NCI-H2227 treated with DMSO at 0.1 percent for 48 hours (cell line): ENCODE measurements at regions not wholly inside any gene's neighbourhood (a gene's known extent, or its start where the extent isn't known, plus 50 kb on each side); places are given as distances from the start of the nearest gene placed in this dataset.
"Not testable (repeated sequence)": the region's sequence is repeated elsewhere in the genome, so short reads cannot be mapped to it uniquely, and the experiment has no call there.

Experiments used
- DNase-seq: peaks from one replicate; lab custom pipeline; 2025; lab: John Stamatoyannopoulos, UW

DNA sequence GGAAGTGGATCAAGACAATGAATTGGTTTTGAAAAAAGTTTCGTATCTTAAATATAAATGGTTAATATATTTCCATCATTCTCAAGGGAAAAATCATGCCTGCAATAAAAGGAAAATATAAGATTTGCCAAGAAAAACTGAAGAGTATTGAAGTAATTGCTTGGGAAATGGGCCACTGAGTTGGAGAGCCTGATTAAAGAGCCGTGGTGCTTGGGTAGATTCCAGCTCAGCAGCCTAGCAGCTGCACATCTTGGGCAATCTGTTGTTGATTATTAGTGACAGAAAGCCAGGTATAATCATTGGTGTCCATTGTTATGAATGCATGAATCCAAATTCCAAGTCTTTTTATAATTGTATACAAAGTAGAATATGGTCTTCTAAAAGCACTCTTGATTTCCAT, 800.9 kb upstream of the CHORDC1 start:
- no peak for DNase-seq

DNA sequence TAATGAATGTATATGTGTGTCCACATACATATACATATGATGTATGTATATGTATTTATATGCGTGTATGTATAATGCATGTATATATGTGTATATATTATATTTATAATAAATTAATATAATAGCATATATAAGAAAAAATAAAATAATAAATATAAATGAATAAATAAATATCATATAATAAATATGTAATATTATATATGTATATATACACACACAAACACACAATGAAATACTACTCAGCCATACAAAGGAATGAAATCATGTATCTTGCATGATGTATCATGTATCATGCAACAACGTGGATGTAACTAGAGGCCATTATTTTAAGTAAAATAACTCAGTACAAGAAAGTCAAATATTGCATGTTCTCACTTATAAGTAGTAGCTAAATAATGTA, 788.7 kb upstream of the CHORDC1 start:
- DNase-seq, result no peak

DNA sequence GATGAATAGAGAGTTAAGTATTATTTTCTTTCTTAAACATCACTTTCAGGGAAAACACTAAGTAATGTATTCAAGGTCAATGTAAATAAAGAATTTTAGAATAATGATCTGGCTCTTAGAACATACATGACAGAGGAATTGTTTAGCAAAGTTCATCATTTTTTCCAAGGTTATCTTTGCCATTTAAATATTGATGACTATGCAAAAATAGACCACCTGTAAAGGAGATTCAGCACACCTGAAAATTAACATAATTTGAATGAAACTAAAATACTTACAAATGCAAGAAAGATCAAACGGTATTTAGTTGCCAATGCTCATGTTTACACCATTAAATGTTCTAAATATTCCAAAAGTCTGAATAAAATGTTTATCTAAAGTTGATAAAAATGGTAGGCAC, 782.6 kb upstream of the CHORDC1 start:
- no peak for DNase-seq

DNA sequence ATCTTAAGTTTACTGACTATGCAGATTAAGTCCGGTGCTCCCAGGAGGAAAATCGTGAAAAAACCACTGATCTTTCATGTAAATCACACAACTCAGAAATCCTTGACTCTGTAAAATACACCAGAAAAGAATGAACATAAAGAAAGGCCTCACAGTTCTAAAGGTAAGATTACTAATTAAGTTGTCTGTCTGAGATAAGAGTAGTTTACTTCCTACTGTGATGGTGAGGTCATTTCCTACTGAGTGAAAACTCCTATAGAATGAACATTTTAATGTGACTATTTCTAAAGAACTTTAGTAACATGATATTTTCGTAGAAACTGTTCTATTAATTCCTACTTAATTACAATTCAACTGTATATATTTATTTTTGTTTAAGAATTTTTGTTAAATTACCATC, 774.4 kb upstream of the CHORDC1 start:
- no peak for DNase-seq

DNA sequence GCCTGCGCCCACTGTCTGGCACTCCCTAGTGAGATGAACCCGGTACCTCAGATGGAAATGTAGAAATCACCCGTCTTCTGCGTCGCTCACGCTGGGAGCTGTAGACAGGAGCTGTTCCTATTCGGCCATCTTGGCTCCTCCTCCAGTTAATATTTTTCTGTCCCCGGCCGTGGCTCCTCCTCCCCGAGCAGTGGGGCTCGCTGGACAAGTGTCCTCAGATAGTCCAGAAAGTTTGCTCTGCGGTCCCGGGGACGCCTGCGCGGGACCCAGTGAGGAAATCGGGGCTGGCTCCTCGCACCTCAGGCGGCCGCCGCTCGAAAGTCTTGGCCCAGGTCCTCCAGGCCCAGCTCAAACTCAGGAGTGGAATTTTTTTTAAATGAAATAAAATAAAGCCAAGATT, 749.3 kb upstream of the CHORDC1 start:
- DNase-seq, result not testable (repeated sequence)

DNA sequence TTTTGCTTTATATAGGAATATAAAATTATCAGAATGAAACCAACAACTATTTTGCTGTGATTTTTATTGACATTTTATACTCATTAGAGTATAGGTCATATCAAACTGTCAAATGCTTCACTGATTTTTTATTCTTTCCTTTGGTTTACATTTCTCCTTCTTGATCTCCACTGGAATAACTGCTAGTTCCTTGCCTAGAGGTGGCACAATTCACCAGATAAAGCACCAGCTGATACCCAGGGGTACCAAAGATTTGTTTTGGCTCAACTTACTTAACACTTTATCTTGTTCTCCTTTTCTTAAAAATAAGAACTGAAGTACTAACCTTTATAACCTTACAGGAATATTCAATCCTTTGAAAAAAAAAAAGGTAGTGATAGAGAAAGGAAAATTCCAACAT, 725.1 kb upstream of the CHORDC1 start:
- no peak for DNase-seq

DNA sequence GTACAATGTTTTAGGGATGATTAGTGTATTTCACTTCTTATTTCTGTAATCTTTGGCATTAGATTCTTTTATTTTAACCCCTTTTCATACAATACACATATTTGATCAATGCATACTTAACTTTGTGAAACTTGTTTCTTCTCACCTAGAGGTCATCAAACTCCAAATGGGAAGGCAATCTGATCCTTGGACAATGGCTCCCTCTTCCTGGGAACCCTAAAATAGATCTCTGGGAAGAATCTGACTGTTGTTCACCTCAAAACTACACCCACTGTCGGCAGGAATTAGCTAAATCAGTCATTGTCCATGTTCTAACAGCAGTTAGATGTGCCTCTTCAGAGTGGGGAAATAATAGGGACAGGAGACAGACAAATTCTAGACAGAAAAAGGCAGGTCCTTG, 707.4 kb upstream of the CHORDC1 start:
- DNase-seq, result no peak

DNA sequence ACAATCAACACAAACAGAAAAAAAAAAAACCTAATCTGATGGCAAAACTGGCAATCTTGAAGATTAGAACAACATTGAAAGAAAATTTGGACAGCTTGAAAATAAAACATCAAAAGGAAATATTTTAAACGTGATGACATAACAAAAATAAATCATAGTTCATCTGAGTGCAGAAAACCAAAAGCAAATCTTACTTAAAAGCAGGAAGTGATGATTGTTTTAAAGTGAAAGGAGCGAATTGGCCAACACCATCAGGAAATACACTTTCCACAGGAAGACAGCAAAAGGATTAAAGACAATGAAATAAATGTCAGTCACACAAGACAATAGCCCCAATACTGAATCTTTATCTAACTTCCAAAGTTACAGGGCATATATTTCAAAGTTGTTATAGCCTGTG, 696.5 kb upstream of the CHORDC1 start:
- DNase-seq, result no peak

DNA sequence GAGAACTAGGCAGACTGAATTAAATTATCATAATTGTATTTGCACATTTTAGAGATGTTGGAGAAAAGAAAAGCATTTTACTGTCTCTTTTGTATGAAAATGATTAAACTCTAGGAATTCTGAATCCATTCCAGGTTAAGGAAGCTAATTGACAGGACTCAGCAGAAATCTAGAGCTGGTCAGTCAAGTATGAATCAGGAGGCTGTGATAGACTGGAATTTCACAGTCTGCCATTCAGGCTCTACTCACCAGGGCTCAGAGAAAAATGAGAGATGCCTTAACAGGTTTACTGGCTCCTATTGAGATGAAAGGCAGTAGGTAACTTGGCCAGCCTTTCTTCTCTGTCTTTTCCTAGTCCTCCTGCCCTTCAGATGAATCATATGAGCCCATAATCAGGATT, 693.9 kb upstream of the CHORDC1 start:
- no peak for DNase-seq

DNA sequence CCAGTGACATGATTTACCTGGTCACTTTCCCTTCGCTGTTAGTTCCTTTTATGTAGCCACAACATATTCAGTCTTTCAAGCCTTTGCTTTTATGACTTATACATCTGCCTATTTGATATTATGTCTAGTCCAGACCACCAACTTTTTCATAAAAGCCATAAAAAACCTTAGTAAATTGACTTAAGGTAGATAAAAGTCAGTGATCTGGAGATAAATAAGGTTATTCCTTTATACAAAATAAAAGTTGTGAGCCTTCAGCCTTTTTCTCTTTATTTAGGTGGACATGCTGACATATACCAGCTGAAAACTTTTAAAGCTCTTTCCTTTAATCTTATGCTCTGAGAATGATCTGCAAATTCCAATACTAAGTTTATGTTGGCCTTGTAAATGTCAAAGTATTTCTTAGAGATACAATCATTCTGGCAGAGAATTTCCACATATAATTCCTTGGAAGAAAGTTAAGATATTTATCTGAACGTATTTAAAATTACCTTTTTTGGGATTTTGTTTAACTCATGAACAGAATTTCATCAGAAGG, 690.4 kb upstream of the CHORDC1 start:
- DNase-seq, result no peak

DNA sequence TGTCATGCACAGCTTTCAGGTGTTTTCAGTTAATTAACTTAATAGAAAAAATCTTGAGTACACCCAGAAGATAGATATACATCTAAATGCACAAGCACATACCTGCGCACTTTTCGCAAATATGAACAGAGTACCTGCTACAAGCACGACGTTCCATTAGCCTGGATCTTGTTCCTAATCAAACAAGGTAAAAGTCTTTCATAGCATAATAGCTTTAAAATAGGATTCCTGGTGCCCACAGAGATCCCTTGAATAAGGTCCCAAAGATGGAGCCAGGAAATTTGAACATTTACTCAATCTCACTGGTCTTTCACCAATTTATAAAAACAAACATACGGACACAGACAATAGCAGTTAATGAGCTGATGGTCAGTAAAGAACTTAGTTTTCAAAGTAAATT, 689.8 kb upstream of the CHORDC1 start:
- no peak for DNase-seq

DNA sequence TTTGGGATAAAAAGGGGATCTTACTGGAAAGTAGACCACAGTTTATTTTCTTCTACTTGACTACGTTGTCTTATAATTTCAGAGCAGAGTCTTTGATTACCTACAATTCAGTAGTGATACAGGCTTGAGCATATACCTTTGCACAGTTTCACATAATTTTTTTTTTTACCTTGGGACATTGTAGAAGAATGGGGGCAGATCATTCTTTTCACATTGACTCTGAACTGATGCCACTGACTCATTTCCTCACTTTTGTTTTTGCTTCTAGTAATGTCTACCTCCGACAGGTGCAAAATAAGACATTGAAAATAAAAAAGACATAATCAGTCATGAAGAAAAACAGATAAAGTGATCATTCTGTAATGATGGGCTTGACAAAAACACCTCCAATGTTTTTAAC, 688.3 kb upstream of the CHORDC1 start:
- no peak for DNase-seq

DNA sequence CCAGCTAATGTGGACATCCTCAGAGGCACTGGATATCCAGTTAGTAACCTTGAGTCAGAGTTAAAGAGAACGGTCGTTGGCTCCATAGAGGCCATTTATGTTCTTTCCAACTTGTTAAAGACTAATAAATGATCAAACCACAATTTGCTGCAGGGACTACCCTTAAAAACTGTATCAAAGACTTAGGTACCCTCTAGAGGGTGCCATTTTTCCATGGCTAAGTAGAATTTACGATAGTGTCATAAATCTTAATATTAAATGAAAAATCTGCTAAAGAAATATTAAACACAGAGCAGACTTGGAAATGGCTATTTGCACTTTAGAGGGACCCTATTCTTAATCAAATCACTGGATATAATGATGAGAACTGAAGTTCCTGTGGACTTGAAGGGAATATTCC, 685.2 kb upstream of the CHORDC1 start:
- DNase-seq, result no peak

DNA sequence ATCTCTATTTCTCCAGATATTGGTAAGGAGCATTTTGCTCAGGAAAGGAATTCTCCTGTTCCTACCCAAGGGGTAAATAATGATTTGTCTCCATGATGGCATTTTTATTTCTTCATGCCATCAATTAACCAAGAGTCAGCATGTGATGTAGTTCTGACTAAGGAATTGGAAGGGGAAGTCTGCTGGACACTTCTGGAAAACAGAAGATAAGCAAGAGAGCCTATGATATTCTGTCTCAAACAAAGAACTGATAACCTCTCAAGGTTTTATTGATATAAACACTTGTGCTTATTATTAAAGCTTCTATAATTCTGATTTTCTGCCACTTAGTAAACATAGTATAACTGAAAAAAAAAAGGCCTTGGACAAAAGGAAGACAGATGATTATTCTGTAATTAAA, 673.0 kb upstream of the CHORDC1 start:
- DNase-seq, result no peak

DNA sequence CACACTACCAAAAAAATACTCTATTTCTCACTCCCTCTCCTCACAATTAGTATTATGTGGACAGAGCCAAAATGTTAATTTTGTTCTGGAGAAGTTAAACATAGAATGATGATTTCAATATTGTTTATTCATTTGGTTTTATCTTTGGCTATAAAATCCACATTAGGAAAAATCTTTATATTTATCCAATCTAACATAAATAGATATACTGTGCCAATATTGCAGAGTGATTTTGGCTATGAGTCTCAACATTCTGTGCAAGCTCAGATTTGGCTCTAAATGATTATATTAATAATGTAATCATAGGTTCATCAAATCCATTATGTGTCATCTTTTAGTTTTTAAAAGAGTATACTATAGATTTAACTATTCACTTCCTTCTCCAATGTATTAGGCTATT, 667.5 kb upstream of the CHORDC1 start:
- DNase-seq, result no peak

DNA sequence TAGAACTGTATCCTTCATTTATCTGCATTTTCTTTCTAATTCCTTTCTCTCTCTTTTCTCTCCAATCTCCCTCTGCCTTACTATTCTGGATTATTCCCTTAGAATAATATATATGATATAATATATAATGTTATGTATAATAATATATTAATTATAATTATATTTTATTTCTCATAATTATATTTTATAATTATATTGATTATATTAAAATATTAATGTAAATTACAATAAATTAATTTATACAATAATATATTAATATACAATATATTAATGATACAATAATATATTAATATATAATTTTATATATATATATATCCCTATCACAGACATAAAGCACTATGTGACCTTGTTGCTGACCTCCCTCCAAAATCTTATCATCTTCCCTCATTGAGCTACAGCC, 661.3 kb upstream of the CHORDC1 start:
- no peak for DNase-seq

DNA sequence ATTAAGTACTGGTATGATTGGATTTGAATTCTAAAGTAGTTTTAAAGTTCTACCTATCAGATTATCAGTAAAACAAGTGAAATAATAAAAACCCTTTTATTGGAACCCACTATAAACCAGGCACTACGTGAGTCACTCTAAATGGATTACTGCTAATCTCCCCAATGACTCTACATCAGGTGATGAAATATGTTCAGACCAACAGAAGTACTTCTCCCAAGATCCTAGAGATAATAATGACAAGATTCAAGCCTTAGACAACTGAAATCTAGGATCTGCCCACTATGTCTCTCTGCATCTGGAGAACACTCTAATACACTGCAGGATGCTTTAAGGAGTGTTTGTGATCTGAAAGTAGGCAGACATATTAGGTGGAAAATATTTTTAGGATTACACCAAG, 652.1 kb upstream of the CHORDC1 start:
- DNase-seq, result no peak

DNA sequence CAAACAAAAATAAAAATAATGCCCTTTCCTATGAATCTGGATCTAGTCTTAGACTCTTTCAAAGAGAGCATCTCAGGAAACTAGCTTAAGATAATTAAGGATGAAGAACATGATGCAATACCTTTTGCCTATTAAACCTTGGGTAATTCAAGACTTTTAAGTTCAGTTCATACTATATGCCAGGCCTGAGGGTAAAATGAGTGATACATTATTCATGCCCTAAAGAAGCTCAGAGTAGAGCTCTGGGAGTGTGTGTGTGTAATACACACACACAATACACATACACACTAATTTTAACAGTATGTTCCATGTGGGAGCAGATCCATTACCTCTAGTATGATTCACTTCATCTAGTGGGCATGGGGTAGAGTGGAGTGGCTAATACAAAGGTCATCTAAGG, 651.4 kb upstream of the CHORDC1 start:
- no peak for DNase-seq

DNA sequence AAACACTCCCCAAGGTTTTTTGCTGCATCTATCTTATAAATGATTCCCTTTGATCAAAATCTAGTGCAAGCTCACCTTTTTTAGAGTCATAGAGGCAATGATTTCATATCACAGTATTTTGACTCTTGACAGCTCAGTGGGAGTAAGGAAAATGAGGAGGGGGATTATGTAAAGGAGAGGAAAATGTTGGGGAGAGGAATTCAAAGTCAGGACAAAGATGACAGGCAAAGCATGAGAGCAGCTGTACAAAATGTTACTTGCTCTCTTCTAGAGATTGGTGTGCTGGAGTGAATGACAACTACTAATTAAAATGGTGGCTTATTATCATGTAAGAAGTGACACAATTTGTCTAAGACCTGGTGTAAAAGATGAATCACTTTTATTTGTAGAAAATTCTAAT, 644.6 kb upstream of the CHORDC1 start:
- DNase-seq, result no peak

DNA sequence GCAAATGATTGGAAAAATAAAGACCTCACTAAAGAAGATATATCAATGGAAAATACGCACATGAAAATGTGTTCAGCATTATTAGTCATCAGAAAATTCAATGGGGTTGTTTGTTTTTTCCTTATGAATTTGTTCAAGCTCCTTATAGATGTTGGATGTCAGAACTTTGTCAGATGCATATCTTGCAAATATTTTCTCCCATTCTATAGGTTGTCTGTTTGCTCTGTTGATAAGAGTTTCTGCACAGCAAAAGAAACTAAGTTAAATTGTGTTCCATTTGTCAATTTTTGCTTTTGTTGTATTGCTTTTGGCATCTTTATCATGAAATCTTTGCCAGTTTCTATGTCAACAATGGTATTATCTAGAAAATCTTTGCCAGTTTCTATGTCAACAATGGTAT, 633.9 kb upstream of the CHORDC1 start:
- DNase-seq, result no peak

DNA sequence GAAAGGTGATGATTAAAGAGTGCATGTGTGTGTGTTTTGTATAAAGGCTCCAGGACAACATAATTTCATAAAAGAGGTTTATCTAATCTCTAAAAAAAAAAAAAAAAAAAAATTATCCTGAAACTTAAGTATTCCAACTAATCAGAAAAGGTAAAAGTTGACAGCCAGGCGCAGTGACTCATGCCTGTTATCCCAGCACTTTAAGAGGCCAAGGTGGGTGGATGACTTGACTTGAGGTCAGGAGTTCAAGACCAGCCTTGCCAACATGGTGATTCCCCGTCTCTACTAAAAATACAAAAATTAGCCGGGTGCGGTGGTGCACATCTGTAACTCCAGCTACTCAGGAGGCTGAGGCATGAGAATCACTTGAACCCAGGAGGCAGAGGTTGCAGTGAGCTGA, 632.7 kb upstream of the CHORDC1 start:
- DNase-seq, result no peak

DNA sequence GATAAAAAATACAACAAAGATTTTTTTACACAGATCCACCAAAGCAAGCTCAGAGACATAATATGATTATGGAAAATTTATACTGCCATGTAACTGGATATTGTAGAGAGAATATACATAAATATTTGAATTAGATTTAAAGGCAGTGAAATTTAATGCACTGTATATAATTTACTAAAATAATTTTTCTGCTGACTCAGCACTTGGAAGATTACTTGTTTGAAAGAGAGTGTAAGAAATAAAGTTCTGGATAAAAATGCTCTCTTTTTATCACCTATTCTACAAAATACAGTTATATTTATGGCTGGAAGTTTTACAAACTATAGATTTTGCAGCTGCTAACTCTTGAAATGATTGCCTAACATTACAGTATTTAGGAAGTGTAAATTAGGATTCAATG, 628.3 kb upstream of the CHORDC1 start:
- DNase-seq, result no peak

DNA sequence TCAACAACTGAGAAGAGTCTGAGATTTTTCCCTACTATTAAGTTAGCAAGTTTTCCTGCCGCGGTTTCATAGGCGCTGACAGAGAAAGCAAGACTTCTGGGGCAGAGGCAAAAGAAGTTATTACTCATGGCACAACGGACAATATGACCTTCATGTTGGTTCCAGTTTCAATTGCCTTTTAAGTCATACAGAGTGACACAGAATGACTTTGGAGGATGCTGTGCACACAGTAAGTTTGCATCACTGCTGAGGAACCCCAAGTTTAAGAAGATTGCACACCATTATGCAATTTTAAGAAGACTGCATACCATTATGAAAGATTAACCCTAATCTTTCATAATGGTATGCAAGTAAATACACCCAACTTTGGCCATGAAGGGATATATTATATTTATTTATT, 626.5 kb upstream of the CHORDC1 start:
- no peak for DNase-seq

DNA sequence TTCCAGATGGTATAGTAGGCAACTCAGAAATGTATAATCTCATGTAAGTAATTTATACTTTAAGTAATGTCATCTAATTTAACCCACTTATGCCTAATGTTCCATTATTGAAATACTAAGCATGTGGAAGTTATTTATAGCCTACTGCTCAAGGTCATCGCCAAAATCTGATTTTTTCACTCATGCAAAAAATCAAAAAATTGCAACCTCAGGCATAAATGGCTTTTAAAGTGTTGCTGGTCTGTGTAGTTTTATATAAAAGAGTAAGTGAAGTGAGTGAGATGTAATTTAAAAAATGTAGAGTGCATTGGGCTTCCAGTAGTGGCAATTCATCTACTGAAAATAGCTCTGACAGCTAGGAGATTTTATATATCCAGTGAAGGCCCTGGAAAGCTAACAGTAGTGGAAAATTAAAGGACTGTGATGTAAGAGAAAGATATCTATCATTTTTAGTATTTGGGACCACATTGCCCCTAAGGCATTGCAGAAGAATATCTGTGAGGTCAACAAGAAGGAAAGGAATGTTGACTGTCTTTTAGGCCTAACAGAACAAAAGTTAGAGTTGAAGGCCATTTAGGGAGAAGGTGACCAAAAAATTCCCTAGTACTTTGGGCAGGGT, 624.5 kb upstream of the CHORDC1 start:
- no peak for DNase-seq

DNA sequence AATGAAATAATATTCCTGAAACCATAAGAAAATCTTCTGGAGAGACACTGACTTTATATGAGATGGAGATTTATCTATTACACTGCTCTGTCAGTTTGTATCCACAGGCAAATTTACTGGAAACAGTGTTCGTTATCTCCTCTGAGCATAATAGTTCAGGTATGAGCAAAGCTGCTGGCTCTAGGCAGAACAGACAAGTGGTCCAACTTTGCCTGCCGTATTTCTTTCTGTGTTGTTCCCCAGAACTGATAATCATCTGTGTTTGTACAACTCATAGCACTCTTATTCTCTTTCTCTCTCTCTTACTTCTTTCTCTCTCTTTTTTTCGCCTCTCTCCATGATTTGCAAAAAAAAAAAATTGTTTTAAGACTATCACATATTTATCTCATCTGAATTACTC, 623.8 kb upstream of the CHORDC1 start:
- DNase-seq, result no peak
